ENCODE measurements at regions not wholly inside any gene's neighbourhood (a gene's known extent, or its start where the extent isn't known, plus 50 kb on each side); places are given as distances from the start of the nearest gene placed in this dataset. TPM values are rescaled to one million over a fixed set of nuclear protein-coding genes. Genes with fewer than 3 reads are reported as not detected.

Small RNA genes in the stretch of these regions (small RNA-seq; reads per million reads assigned to genes)
- gene RF00019 (ENCODE audit: low read depth) (not detected), gene RF00432 (ENCODE audit: low read depth) (not detected)

All from mesenchymal stem cell (in vitro differentiated cells and primary cell).